HG02798 (cell line): ENCODE measurements at regions not wholly inside any gene's neighbourhood (a gene's known extent, or its start where the extent isn't known, plus 50 kb on each side); places are given as distances from the start of the nearest gene placed in this dataset.

ENCODE experiments used
- ATAC-seq: cut with Tn5 transposase; IDR thresholded peaks from one replicate; pipeline ENCODE4 v1.9.1; 2021; ENCODE audit warnings: mild to moderate bottlenecking; ENCODE audit not compliant: unreplicated experiment, poor library complexity

DNA sequence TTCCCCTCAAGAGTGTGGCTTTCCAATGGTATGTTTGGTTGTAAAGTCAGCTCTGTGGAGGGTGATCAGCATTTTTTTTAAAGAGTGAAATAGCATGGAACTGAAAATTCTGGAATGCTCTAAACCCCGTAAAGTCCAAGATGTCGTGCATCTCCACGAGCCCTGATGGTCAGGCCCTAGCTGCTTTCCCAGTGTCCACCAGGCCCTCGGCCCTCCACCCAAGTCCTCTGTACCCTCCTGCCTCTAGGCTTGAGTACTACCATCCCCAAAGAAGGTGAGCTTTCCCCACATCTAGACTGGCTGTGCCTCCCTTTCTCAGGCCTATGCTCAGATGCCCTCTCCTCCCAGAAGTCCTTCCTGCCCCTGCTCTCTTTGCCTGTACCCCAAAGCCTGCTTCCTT is 280.3 kb downstream of the GADD45G start:
- no peak for ATAC-seq

DNA sequence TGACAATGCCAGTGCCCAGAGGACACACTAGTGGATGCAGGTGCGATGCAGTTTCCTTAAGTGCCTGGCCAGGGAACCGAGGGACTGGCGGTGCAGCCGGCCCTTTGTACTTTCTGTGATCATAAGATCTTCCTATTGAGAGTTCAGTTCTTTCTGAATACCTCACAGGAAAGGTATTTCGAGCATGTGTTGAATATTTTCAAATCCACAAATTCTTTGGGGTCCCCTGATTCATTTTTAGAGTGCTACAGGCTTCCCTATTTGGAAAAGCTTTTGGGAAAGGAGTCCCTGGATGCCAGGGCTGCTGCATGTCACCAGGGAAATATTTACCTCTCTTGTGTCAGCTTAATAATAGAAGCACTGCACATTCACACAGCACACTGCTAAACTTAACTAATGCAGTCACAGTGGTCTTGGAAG is 281.5 kb downstream of the GADD45G start:
- ATAC-seq: no peak

DNA sequence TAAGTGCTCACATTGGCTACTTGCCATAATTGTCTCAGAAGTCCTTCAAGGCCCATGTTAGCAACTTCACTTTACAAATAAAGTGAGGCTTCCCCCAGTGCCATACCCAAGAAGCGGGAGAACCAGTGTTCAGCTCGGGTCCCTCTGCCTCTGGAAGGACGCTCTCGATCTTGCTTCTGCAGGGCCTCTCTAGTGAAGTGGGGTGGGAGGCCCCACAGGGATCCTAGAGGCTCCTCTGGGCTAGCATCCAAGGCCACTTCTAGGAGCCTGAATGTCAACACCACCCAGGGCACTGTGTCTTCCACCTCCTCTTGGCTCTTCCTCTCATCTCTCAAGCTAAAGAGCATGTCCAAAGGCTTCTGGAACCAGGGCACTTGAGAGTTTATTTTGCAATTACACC is 282.5 kb downstream of the GADD45G start:
- no peak for ATAC-seq

DNA sequence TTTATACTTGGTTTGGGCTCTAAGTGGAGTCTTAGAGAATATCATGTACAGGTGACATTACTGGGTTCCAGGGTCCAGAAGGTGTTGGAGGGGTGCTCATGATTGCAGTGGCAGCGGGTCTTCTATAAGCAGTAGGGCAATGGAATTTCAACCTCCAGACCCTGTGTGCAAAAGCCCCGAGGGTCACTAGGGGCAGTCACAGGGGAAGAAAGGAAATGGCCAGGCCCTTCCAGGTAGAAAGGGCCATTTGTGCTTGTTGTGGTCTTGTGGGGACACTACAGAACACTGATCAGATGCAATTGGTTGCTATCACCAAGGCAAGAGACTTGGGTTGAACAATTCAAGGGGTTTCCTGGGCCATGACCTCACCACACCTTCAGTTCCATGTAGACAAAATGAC is 283.4 kb downstream of the GADD45G start:
- no peak for ATAC-seq

DNA sequence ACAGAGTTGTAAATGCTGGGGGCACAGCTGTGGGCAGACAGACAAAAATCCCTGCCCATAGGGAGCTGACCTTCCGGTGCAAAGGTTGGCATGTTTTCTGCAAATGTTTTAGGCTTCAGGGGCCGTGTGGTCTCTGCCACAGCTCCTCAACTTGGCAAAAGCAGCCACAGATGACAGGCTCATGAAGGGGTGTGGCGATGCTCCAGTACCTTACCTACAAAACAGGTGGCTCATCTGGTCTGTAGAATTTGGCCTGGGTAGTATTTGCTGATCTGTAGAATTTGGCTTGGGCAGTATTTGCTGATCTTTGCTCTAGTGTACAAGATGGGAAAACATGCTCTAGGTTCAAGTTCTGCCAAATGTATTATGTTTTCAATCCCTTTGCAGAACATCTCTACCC is 283.9 kb downstream of the GADD45G start:
- no peak for ATAC-seq

DNA sequence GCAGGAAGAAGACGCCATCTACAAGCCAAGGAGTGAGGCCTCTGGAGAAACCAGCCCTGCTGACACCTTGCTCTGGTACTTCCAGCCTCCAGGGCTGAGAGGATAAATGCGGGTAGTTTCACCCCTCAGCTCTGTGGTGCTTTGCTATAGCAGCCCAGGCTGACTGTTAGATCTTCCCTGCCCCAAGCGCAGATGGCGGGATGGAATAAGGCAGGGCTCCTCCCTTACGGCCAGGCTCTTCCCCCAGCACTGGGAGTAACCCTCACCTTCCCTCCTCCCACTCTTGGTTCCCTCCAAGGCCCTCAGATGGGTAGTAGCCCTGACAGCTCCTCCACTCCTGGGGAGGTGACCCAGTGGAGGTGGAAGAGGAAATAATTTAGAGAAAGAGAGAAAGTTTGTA is 285.1 kb downstream of the GADD45G start:
- no peak for ATAC-seq

DNA sequence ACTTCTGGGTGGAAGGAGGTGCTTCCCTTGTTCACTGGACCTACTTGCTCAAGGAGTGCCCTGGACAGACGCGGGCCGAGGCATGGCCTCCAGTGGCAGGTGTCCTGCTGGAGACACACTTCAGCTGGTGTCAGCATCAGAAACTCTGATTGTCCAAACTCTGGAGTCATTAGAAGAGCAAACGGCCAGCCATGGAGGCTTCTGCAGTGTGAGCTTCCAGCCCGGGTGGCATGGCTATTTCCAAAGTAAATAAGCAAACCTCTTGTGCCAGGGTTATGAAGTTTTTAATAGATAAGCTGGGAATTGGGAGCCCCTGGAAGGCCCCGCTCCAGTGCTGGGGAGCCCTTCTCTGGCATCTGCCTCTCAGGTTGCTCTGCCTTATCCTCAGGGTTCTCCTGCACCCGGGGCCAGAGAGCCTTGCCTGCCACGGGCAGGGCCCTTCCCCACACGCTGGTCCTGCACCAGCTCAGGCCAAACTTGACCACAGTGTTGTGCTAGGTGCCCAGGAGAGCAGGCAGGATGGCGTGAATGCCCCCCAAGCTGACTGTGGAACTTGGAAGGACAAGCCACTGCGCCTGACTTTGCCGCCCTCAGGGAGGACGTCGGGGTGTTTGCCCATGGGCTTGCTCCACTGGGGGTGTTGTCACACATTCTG is 285.6 kb downstream of the GADD45G start:
- no peak for ATAC-seq

DNA sequence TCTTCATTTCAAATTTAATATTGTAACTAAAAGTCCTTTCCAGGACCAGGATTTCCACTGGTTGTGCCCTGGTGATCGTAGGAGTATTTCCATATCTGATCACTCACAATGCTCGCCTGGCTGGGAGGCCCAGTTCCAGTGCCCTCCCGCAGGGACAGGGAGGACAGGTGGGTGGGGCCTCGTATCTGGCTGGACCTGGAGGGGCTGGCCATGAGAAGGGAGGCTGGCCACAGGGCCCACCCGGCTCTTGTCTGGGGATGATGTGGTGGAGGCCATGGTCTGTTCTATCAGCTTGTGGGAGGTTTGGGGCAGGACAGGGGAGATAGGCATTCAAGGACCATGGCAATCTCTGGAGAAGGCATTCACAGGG is 286.4 kb downstream of the GADD45G start:
- ATAC-seq: no peak

DNA sequence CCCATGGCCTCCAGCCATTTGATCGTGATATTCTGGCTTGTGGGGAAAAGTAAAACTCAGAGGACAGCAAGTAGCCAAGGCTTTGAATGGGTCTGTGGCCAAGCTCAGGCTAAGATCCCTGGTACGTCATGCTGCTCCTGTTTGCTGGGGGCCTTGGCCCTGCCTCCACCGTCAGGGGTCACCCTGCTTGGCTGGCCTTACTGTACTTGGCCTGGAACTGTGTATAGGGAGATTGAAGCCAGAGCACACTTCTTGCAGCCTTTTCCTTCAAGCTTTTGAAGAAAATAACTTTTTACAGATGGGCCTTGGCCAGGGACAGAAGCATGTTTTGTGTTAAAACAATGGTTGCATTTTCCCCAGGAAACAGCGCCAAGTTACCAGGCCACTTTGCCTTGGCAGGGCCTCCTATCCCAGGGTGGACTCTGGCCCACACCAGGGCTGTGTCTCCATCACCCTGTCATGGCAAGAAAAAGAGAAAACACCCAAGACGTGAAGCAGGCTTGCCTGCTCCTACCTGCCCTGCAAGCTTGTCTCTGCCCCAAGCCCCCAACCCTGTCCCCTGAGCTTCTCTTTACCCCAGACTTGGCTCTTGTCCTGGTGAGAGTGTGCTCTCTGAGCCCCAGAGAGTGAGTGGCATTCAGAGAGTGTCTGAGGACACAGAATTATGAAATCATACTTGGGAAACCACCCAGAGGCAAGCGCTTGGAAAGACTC is 286.9 kb downstream of the GADD45G start:
- ATAC-seq: no peak

DNA sequence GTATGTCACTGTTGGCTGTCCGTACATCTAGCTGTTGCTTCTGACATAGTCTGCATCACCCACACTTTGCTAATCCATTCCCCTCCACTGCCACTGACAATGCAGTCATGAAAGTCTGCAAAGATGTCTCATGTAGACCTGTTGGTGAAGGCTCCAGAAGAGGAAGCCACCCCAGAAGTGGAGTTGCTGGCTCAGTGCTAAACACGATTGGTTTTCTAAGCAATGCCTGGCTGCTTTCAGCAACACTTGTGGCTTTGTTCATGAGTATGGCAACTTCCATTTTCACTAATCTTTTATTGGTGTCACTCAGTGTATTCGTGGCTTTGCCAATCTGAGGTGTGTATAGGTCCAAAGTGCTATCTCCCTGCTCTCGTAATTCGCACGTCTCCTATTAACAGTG is 288.1 kb downstream of the GADD45G start:
- no peak for ATAC-seq

DNA sequence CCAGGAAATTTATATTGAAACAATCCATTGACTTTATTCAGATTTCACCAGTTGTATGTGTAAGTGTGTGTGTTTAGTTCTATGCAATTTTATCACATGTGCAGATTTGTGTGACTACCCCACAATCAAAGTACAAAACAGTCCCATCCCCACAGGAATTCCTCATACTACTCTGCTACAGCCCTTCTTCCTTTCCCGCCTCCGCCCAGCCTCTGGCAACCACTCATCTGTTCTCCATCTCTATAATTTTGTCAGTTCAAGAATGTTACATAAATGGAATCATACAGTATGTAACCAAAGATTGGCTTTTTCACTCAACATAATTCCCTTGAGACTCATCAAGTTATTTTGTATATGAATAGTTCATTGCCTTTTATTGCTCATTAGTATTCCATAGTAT is 289.1 kb downstream of the GADD45G start:
- ATAC-seq: no peak

DNA sequence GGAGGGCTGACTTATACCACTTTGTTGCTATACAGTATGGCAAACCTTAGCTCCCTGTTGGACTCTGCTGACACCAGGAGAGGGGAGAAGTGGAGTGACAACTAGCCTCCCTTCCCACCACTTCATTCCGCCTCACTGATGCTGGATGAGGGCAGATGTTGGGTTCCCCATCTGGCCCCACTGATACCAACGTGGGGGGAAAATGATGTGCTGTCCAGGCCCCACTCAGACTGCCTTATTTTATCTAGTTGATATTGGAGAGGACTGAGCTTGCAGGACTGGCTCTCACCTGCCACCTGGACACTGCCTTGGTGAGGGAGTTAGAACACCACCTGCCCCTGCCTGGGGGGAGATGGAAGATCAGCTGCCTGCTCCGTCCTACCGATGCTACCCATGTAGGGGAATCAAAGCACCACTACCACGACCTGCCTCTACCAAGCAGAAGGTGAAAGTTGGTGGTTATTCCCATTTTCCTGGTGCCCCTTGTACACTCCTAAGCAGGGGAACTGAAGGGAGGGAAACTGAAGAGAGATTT is 292.1 kb downstream of the GADD45G start:
- ATAC-seq: no peak

DNA sequence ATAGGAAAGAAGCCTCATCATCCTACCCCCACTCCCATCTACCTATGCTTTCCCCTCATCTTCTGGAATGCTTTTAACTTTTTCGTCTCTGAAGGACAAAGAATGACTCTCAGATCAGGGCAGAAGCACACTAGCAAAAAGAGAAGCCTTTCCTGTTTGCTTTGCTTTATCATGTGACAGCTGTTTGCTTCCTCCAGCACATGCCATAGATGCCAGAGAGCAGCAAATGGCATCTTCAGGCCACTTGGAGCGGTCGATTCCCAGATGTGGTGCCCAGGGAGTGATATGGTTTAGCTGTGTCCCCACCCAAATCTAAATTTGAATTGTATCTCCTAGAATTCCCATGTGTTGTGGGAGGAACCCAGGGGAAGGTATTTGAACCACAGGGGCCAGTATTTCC is 294.8 kb downstream of the GADD45G start:
- no peak for ATAC-seq

DNA sequence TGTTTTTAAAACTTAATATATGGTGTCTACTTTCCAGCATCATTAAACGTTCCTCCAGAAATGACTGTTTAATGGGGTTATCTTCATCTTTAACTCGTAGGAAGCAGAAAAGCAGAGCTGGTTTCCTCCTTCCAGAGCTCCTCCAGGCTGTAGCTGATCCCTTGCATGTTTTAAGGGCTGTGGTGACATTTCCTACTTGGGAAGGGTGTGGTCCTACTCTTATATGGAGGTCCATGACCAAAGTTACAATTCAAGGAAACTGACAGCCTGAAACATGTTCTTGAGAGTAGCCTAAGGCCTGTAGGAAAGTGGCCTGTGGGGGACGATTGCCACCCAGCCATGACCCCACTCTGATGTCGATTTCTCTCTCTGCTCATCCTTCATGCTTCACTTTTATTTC is 297.1 kb downstream of the GADD45G start:
- no peak for ATAC-seq

DNA sequence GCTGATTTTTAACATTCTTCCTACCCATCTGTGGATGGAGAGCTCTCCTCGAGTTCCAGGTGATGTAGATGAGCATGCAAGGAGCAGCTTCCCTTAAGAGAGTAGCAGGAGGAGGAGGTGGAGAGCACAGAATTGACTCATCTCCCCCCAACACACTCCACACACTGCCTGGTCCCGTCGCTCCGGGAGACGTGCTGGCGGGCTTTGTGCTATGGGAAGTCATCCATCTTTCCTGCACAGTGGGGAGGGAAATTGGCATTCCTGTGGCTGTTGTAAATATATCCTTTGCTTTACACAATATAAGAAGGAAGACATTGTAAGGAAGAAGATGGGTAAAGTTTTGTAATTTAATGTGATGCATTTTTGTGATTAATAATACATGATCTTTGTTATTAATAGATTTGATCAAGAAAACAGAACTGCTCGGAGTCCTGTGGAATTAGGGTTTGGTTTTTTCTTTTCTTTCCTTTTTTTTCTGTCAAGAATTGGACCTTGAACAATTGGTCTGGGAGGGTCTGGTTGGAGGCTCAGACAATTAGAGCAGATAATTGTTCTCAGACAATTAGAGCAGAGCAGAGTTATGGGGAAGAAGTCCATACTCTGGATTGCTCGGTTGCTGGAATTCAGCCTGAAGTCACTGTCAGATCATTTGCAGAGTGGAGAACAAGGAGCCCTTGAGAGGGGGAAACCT is 297.8 kb downstream of the GADD45G start:
- no peak for ATAC-seq

DNA sequence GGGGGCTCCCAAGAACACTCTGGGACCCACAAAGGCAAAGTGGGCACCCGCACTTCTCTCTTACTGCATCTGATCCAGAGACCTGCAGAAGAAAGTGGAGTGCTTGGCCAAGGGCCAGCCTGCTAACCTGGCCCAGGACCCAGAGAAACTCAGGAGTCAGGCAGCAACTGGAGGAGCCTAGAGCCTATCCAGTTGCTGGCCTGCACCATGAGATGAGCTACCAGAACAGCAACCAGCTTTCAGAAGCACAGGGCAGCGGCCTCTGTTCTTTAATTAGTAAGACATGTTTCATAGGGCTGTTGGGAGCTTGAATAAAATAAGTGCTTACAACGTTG is 298.3 kb downstream of the GADD45G start:
- no peak for ATAC-seq

DNA sequence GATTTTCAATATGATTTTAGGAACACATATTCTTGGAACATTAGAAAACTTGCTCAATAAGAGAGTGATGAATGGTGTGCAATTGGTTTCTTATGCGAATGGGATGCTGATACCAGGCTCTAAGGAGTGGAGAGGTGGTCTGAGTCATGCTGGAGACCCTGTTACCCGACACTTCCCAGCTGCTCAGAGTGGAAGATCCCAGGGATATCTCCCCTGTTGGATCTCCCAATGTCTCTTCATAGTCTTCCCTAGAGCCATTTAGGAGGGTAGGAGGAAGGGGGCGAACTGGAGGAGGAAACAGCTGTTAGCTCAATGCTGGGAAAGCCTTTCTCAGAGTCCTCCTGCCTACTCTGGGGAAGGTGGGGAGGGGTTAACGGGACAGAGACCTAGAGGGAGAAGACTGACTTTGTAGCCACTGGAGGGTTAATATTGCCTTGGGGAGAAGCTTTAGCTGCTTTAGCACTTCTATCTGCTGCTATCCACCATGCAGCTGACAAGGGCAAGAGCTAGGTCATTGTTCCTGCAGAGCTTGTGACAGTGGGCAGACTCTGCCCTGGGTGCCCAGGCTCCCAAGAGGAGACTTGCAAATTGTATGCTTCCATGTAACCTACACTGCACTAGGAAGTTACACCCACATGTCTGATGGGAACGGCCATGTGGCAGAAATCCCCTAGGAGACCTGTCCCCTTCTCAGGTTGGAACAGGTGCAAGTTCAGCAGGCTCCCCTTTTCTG is 301.0 kb downstream of the GADD45G start:
- no peak for ATAC-seq

DNA sequence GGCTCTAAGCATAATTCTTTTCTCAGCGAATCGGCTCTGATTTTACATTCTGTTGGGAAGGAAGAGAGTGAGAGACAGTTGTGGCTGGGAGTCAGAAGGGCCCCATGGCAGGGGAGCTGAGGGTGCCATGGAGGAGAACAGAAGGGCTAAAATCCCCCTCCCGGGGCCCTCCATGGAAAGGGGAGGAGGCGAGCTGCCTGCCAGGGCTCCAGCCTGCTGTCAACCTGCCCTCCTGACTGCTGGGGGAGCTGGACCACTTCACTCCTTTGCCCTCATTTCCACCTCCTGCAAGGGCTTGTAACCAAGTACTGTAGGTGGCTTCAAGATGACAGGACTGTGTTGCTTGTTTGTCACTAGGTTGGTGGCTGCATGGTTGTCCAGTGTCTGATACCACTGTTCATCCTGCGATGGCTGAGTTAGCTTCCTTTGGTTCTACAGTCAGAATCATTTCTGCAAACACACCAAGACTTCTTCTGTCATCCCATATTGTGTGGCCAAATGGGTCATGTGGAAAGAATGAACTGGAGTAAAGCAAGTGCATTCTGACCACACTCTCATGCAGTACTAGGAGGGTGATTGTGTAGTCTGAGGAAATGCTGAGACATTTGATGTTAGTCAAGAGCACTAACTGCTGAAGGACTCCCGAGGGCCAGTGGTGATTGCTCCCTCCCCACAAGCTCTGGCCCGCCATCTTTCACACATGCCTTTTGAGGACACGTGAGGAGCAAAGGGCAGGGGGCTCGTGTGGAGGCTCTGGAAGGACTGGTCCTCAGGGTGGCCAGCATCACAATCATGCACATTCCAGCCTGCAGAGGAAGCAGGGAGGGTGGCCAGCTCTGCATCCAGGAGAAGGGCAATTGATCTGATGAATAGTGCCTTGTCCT is 307.2 kb downstream of the GADD45G start:
- no peak for ATAC-seq

DNA sequence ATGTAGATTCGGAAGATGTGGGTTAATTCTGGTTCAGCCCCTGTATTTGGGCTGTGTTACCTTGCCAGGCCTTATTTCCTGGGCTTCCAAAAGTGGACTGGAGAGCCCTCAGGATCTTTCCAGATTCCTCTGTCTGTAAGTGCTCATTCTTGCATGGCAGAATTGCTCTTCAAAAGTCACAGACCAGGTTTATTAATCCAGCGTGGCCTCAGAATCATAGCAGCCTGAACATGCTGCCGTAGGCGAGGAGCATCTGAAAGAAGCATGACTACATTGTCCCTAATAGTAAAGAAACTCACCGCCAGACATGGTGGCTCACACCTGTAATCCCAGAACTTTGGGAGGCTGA is 307.8 kb downstream of the GADD45G start:
- ATAC-seq: no peak

DNA sequence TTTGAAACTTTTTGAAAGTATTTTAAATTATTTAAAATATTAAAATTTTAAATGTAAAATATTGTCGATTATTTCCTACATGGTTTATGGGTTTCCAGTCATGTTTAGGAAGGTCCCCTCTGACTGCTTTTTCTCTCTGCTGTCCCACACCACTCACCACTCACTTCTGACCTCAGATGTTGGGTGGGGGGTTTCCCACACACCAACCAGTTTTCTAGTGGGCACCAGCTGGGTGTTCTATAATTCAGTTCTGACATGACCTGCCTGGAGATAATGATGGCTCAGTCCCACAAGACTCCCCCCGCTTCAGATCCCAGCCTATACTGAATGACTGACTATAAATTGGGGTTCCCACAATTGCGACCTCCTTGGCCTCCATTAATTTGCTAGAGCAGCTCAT is 310.4 kb downstream of the GADD45G start:
- ATAC-seq: no peak
